ENCODE measurements at regions not wholly inside any gene's neighbourhood (a gene's known extent, or its start where the extent isn't known, plus 50 kb on each side); places are given as distances from the start of the nearest gene placed in this dataset.

GRCh38 chr4:108315694-108316093, 147.0 kb upstream of the LEF1 start:
- no peak overlapping the region for H4K8ac ChIP-seq (ENCODE audit: low read length)
- WGBS, result 96% methylated on average over 2 of the region's 3 CpGs
- H3K9me3 ChIP-seq (ENCODE audit: control insufficient read depth, low read length), result no peaks in the 10 kb centered on the region
- H3K4me2 ChIP-seq (ENCODE audit: low read length, poor library complexity, severe bottlenecking), result no peak overlapping the region
- no peaks in the 10 kb centered on the region for H3K36me3 ChIP-seq (ENCODE audit: control insufficient read depth in 1 of 2, insufficient read depth in 2 of 2, low read depth in 1 of 2, low read length in 2 of 2)
- H3K4me1 ChIP-seq (ENCODE audit: control insufficient read depth, insufficient read depth, low read depth, low read length), result no peaks in the 10 kb centered on the region
- no peak overlapping the region for H2AFZ ChIP-seq (ENCODE audit: low read depth, low read length)
- H3K4ac ChIP-seq (ENCODE audit: low read depth in 1 of 2, low read length in 2 of 2), result no peak overlapping the region
- H3K79me1 ChIP-seq (replicated peaks; ENCODE audit: low read length, poor library complexity, severe bottlenecking), result no peaks in the 10 kb centered on the region
- no peak overlapping the region for H2BK5ac ChIP-seq (ENCODE audit: low read depth, low read length, poor library complexity, severe bottlenecking)
- H2AK5ac ChIP-seq (ENCODE audit: low read length, severe bottlenecking), result no peak overlapping the region
- no peak overlapping the region for H3K14ac ChIP-seq (ENCODE audit: low read length in 2 of 2)
- no peak overlapping the region for H2BK12ac ChIP-seq (ENCODE audit: low read length in 2 of 2)
- no peaks in the 10 kb centered on the region for H3K27me3 ChIP-seq (ENCODE audit: control insufficient read depth in 1 of 2, insufficient read depth in 1 of 2, low read length in 2 of 2)
- no peak overlapping the region for H4K91ac ChIP-seq (ENCODE audit: low read length)
- H2BK15ac ChIP-seq (ENCODE audit: low read depth, poor library complexity, severe bottlenecking), result no peak overlapping the region
- H3K9ac ChIP-seq (ENCODE audit: low read length), result no peak overlapping the region
- H3K27ac ChIP-seq (ENCODE audit: low read length, poor library complexity, severe bottlenecking), result no peak overlapping the region
- no peak overlapping the region for H2BK120ac ChIP-seq (ENCODE audit: low read depth, low read length)
- H3K4me3 ChIP-seq (ENCODE audit: insufficient read depth in 1 of 2, low read depth in 1 of 2, low read length in 2 of 2), result no peak overlapping the region
- no peak overlapping the region for H3K18ac ChIP-seq (ENCODE audit: low read depth in 1 of 2, low read length in 2 of 2)
- H3K23ac ChIP-seq (ENCODE audit: low read length in 2 of 2), result no peak overlapping the region
- no peak for DNase-seq

GRCh38 chr4:108314900-108315589, 146.3 kb upstream of the LEF1 start:
- Histone ChIP-seq H3K27me3 (ENCODE audit: control insufficient read depth in 1 of 2, insufficient read depth in 1 of 2, low read length in 2 of 2) (no peaks in the 10 kb centered on the region), H3K79me1 (replicated peaks; ENCODE audit: low read length, poor library complexity, severe bottlenecking) (no peaks in the 10 kb centered on the region), H2BK15ac (ENCODE audit: low read depth, poor library complexity, severe bottlenecking) (no peak overlapping the region), H3K36me3 (ENCODE audit: control insufficient read depth in 1 of 2, insufficient read depth in 2 of 2, low read depth in 1 of 2, low read length in 2 of 2) (no peaks in the 10 kb centered on the region), H4K91ac (ENCODE audit: low read length) (no peak overlapping the region), H3K4ac (ENCODE audit: low read depth in 1 of 2, low read length in 2 of 2) (no peak overlapping the region), H3K23ac (ENCODE audit: low read length in 2 of 2) (no peak overlapping the region), H3K4me1 (ENCODE audit: control insufficient read depth, insufficient read depth, low read depth, low read length) (no peaks in the 10 kb centered on the region), H2BK12ac (ENCODE audit: low read length in 2 of 2) (no peak overlapping the region), H2BK120ac (ENCODE audit: low read depth, low read length) (no peak overlapping the region), H2AFZ (ENCODE audit: low read depth, low read length) (no peak overlapping the region), H2AK5ac (ENCODE audit: low read length, severe bottlenecking) (no peak overlapping the region), H4K8ac (ENCODE audit: low read length) (no peak overlapping the region), H3K27ac (ENCODE audit: low read length, poor library complexity, severe bottlenecking) (no peak overlapping the region), H2BK5ac (ENCODE audit: low read depth, low read length, poor library complexity, severe bottlenecking) (no peak overlapping the region), H3K9ac (ENCODE audit: low read length) (no peak overlapping the region), H3K18ac (ENCODE audit: low read depth in 1 of 2, low read length in 2 of 2) (no peak overlapping the region), H3K14ac (ENCODE audit: low read length in 2 of 2) (no peak overlapping the region), H3K4me3 (ENCODE audit: insufficient read depth in 1 of 2, low read depth in 1 of 2, low read length in 2 of 2) (no peak overlapping the region), H3K4me2 (ENCODE audit: low read length, poor library complexity, severe bottlenecking) (no peak overlapping the region), H3K9me3 (ENCODE audit: control insufficient read depth, low read length) (no peaks in the 10 kb centered on the region)
- no peak for DNase-seq
- 98% methylated on average over 6 of the region's 8 CpGs for WGBS

- 68% methylated on average over 5 of the region's 5 CpGs for WGBS
- Histone ChIP-seq H3K18ac (ENCODE audit: low read depth in 1 of 2, low read length in 2 of 2) (no peak overlapping the region), H3K4ac (ENCODE audit: low read depth in 1 of 2, low read length in 2 of 2) (no peak overlapping the region), H2BK12ac (ENCODE audit: low read length in 2 of 2) (peak overlapping the region in 1 of 2 experiments; percentile 63), H3K4me2 (ENCODE audit: low read length, poor library complexity, severe bottlenecking) (no peak overlapping the region), H2BK15ac (ENCODE audit: low read depth, poor library complexity, severe bottlenecking) (no peak overlapping the region), H2BK120ac (ENCODE audit: low read depth, low read length) (no peak overlapping the region), H3K9ac (ENCODE audit: low read length) (no peak overlapping the region), H3K27ac (ENCODE audit: low read length, poor library complexity, severe bottlenecking) (no peak overlapping the region), H4K8ac (ENCODE audit: low read length) (no peak overlapping the region), H3K4me3 (ENCODE audit: insufficient read depth in 1 of 2, low read depth in 1 of 2, low read length in 2 of 2) (no peak overlapping the region), H3K14ac (ENCODE audit: low read length in 2 of 2) (peak overlapping the region in 1 of 2 experiments; percentile 37), H2AK5ac (ENCODE audit: low read length, severe bottlenecking) (no peak overlapping the region), H3K9me3 (ENCODE audit: control insufficient read depth, low read length) (no peaks in the 10 kb centered on the region), H3K4me1 (ENCODE audit: control insufficient read depth, insufficient read depth, low read depth, low read length) (no peaks in the 10 kb centered on the region), H2AFZ (ENCODE audit: low read depth, low read length) (no peak overlapping the region), H3K27me3 (ENCODE audit: control insufficient read depth in 1 of 2, insufficient read depth in 1 of 2, low read length in 2 of 2) (no peaks in the 10 kb centered on the region), H3K79me1 (replicated peaks; ENCODE audit: low read length, poor library complexity, severe bottlenecking) (no peaks in the 10 kb centered on the region), H2BK5ac (ENCODE audit: low read depth, low read length, poor library complexity, severe bottlenecking) (no peak overlapping the region), H3K36me3 (ENCODE audit: control insufficient read depth in 1 of 2, insufficient read depth in 2 of 2, low read depth in 1 of 2, low read length in 2 of 2) (no peaks in the 10 kb centered on the region), H3K23ac (ENCODE audit: low read length in 2 of 2) (no peak overlapping the region), H4K91ac (ENCODE audit: low read length) (no peak overlapping the region)
- no peak for DNase-seq
Observed at GRCh38 chr4:108313546-108314339, 145.0 kb upstream of the LEF1 start.

GRCh38 chr4:108311313-108311712, 142.6 kb upstream of the LEF1 start:
- H3K27me3 ChIP-seq (ENCODE audit: control insufficient read depth in 1 of 2, insufficient read depth in 1 of 2, low read length in 2 of 2), result no peaks in the 10 kb centered on the region
- no peak overlapping the region for H2AFZ ChIP-seq (ENCODE audit: low read depth, low read length)
- WGBS, result 71% methylated on average over 1 of the region's 1 CpG

More at GRCh38 chr4:108311313-108311712, 142.6 kb upstream of the LEF1 start:
- H4K91ac ChIP-seq (ENCODE audit: low read length), result no peak overlapping the region
- H3K4me3 ChIP-seq (ENCODE audit: insufficient read depth in 1 of 2, low read depth in 1 of 2, low read length in 2 of 2), result no peak overlapping the region
- no peak overlapping the region for H2BK15ac ChIP-seq (ENCODE audit: low read depth, poor library complexity, severe bottlenecking)
- DNase-seq, result no peak
- H4K8ac ChIP-seq (ENCODE audit: low read length), result no peak overlapping the region
- no peaks in the 10 kb centered on the region for H3K4me1 ChIP-seq (ENCODE audit: control insufficient read depth, insufficient read depth, low read depth, low read length)
- H2BK12ac ChIP-seq (ENCODE audit: low read length in 2 of 2), result peak overlapping the region in 1 of 2 experiments; percentile 38
- no peak overlapping the region for H3K27ac ChIP-seq (ENCODE audit: low read length, poor library complexity, severe bottlenecking)
- no peak overlapping the region for H3K4ac ChIP-seq (ENCODE audit: low read depth in 1 of 2, low read length in 2 of 2)
- H3K23ac ChIP-seq (ENCODE audit: low read length in 2 of 2), result no peak overlapping the region
- no peaks in the 10 kb centered on the region for H3K79me1 ChIP-seq (replicated peaks; ENCODE audit: low read length, poor library complexity, severe bottlenecking)
- H2BK5ac ChIP-seq (ENCODE audit: low read depth, low read length, poor library complexity, severe bottlenecking), result no peak overlapping the region
- no peak overlapping the region for H3K4me2 ChIP-seq (ENCODE audit: low read length, poor library complexity, severe bottlenecking)
- no peak overlapping the region for H3K18ac ChIP-seq (ENCODE audit: low read depth in 1 of 2, low read length in 2 of 2)
- no peaks in the 10 kb centered on the region for H3K36me3 ChIP-seq (ENCODE audit: control insufficient read depth in 1 of 2, insufficient read depth in 2 of 2, low read depth in 1 of 2, low read length in 2 of 2)
- no peak overlapping the region for H3K9ac ChIP-seq (ENCODE audit: low read length)
- no peak overlapping the region for H3K14ac ChIP-seq (ENCODE audit: low read length in 2 of 2)
- H2BK120ac ChIP-seq (ENCODE audit: low read depth, low read length), result no peak overlapping the region
- no peaks in the 10 kb centered on the region for H3K9me3 ChIP-seq (ENCODE audit: control insufficient read depth, low read length)
- H2AK5ac ChIP-seq (ENCODE audit: low read length, severe bottlenecking), result no peak overlapping the region
